AG20443 (cell line): ENCODE measurements at regions not wholly inside any gene's neighbourhood (a gene's known extent, or its start where the extent isn't known, plus 50 kb on each side); places are given as distances from the start of the nearest gene placed in this dataset.
"Not testable (repeated sequence)": the region's sequence is repeated elsewhere in the genome, so short reads cannot be mapped to it uniquely, and the experiment has no call there.

Experiments
- DNase-seq: peaks from one replicate; pipeline ENCODE4 v3.0.0; 2012; ENCODE audit warnings: low spot score, mixed read lengths

- no peak for DNase-seq
Measured at GRCh38 chr4:30450474-30450873, 269.7 kb upstream of the PCDH7 start.

GRCh38 chr4:30454504-30454903 lies 265.7 kb upstream of the PCDH7 start:
- no peak for DNase-seq

GRCh38 chr4:30456716-30457115 lies 263.5 kb upstream of the PCDH7 start:
- DNase-seq = no peak

- DNase-seq = no peak
Measured at GRCh38 chr4:30460818-30461217, 259.4 kb upstream of the PCDH7 start.

- no peak for DNase-seq
Measured at GRCh38 chr4:30461218-30461617, 259.0 kb upstream of the PCDH7 start.

- no peak for DNase-seq
Measured at GRCh38 chr4:30462445-30463090, 257.6 kb upstream of the PCDH7 start.

- no peak for DNase-seq
Measured at GRCh38 chr4:30471861-30472260, 248.3 kb upstream of the PCDH7 start.

- no peak for DNase-seq
Measured at GRCh38 chr4:30473225-30473624, 246.9 kb upstream of the PCDH7 start.

GRCh38 chr4:30495251-30495650 lies 224.9 kb upstream of the PCDH7 start:
- DNase-seq = no peak

GRCh38 chr4:30495651-30496310 lies 224.4 kb upstream of the PCDH7 start:
- DNase-seq = no peak

GRCh38 chr4:30511751-30512150 lies 208.4 kb upstream of the PCDH7 start:
- no peak for DNase-seq

GRCh38 chr4:30518211-30518610 lies 202.0 kb upstream of the PCDH7 start:
- DNase-seq = no peak

GRCh38 chr4:30525662-30526315 lies 194.4 kb upstream of the PCDH7 start:
- DNase-seq = no peak

GRCh38 chr4:30535255-30535654 lies 184.9 kb upstream of the PCDH7 start:
- no peak for DNase-seq

GRCh38 chr4:30536231-30536630 lies 183.9 kb upstream of the PCDH7 start:
- DNase-seq = no peak

GRCh38 chr4:30537456-30537855 lies 182.7 kb upstream of the PCDH7 start:
- peak; percentile 7 for DNase-seq

- DNase-seq = no peak
Measured at GRCh38 chr4:30538794-30539193, 181.4 kb upstream of the PCDH7 start.

- DNase-seq = no peak
Measured at GRCh38 chr4:30543057-30543456, 177.1 kb upstream of the PCDH7 start.

GRCh38 chr4:30553151-30553550 lies 167.0 kb upstream of the PCDH7 start:
- DNase-seq = no peak

GRCh38 chr4:30553706-30554105 lies 166.5 kb upstream of the PCDH7 start:
- DNase-seq = no peak

GRCh38 chr4:30555775-30556174 lies 164.4 kb upstream of the PCDH7 start:
- DNase-seq = no peak

GRCh38 chr4:30559481-30559880 lies 160.7 kb upstream of the PCDH7 start:
- no peak for DNase-seq

GRCh38 chr4:30586850-30587249 lies 133.3 kb upstream of the PCDH7 start:
- DNase-seq = no peak

- not testable (repeated sequence) for DNase-seq
Measured at GRCh38 chr4:30589669-30590068, 130.5 kb upstream of the PCDH7 start.
